Heart right ventricle (tissue), 16 donors: ENCODE measurements at regions not wholly inside any gene's neighbourhood (a gene's known extent, or its start where the extent isn't known, plus 50 kb on each side); places are given as distances from the start of the nearest gene placed in this dataset.

Source experiments
- ATAC-seq, 8 donors: fragments of 200-7000 bp; cut with Tn5 transposase; one replicate each; pipeline ENCODE4 v1.9.1; 2020; ENCODE audit warnings: mild to moderate bottlenecking in 8 of 8, moderate library complexity in 8 of 8, moderate number of reproducible peaks in 1 of 8
- DNase-seq, 2 donors: peaks; one replicate each; pipeline ENCODE4 v3.0.0-alpha.2; 2020
- H3K27ac ChIP-seq, 10 donors: fragments of 200-600 bp; sonication (generic) in 2 of 10; one replicate each; pipeline versions ENCODE4 v1.5.0 to v1.8.0; 2020 to 2022; ENCODE audit warnings: mild to moderate bottlenecking in 3 of 10
- H3K27me3 ChIP-seq, 7 donors: fragments of 200-600 bp; one replicate each; pipeline ENCODE4 v1.8.0; 2021 to 2022; ENCODE audit warnings: mild to moderate bottlenecking in 2 of 7
- H3K36me3 ChIP-seq, 9 donors: fragments of 200-600 bp; sonication (generic) in 1 of 9; one replicate each; pipeline versions ENCODE4 v1.5.0 to v1.8.0; 2020 to 2022; ENCODE audit warnings: mild to moderate bottlenecking in 2 of 9
- H3K4me1 ChIP-seq, 9 donors: fragments of 200-600 bp; sonication (generic) in 1 of 9; one replicate each; pipeline versions ENCODE4 v1.5.0 to v1.8.0; 2020 to 2022; ENCODE audit warnings: mild to moderate bottlenecking in 4 of 9
- H3K4me3 ChIP-seq, 10 donors: fragments of 200-600 bp; sonication (generic) in 2 of 10; one replicate each; pipeline versions ENCODE4 v1.5.0 to v1.8.0; 2020 to 2022; ENCODE audit warnings: mild to moderate bottlenecking in 7 of 10, moderate library complexity in 2 of 10
- H3K9me3 ChIP-seq, 11 donors: fragments of 200-600 bp in 10 of 11; sonication (generic) in 2 of 11; one replicate each; pipeline versions ENCODE4 v1.5.0 to v1.8.0; 2013 to 2022; ENCODE audit warnings: mild to moderate bottlenecking in 2 of 11, control low read depth in 1 of 11, moderate library complexity in 1 of 11
- WGBS, 2 donors: extraction: QIAGEN DNeasy Blood & Tissue Kit; methylation state at CpG; one replicate each; pipeline ENCODE4 v1.1.7; 2013; ENCODE audit warnings: inconsistent platforms in 1 of 2; 5-methylcytosine and 5-hydroxymethylcytosine counted together
- intact Hi-C, 10 donors: fragments of 100-400 bp; cut with DNase I; formaldehyde crosslinking; loops; one replicate each; pipeline versions ENCODE4 v1.11.1 to v1.14.2; 2022
- TF ChIP-seq, protein P1 (sequence below), 9 donors: fragments of 200-600 bp; sonication (generic) in 2 of 9; IDR thresholded peaks; one replicate each; pipeline versions ENCODE4 v1.5.0 to v1.8.0; 2021 to 2022; ENCODE audit warnings: antibody characterized with exemption in 9 of 9, mild to moderate bottlenecking in 5 of 9, moderate library complexity in 1 of 9
- donor health status: Arrhythmogenic right ventricular cardiomyopathy.
- donor health status: ischemic (EF 13 %, LVEDD 7.1; RV severe dilation, severe dysfunction).
- donor health status: healthy with polysubstance abuse.
- donor health status: DM: no; HTN: yes; CAD: no.
- donor health status: DM: no; HTN: no; CAD: no.
- donor health status: ischemic (EF 25% LVEDD 6.9; RV normal size, moderate dysfunction).
- donor health status: ischemic (EF 25% LVEDD 5.7; RV mildly dilated, moderate dysfunction).
- donor health status: healthy.
- donor health status: DM: yes; HTN: yes; CAD: no.
- donor health status: Ischemic cardiomyopathy.
- donor health status: ischemic (EF 35%, LVEDD 5.7; RV mildly dilated, moderate dysfunction).
- donor health status: nonischemic (EF 11% LVEDD 7.7; RV severe dilation, severe dysfunction).
- donor health status: DM: yes; HTN: yes; CAD: no.
- donor health status: PGD.
- donor health status: ischemic (EF 29% LVEDD 5.4; RV normal size, mild dysfunction).
- donor health status: nonischemic (EF 23%, LVEDD 6.1; RV moderate dilation, normal function).

GRCh38 chr2:144137705-144138428 lies 382.1 kb downstream of the ZEB2 start:
- ATAC-seq: peak in 3 of 8 donors; percentile 28 to 63 (median 52)
- Histone ChIP-seq H3K36me3 (peaks cover 0 to 16% (median 0%) of the 10 kb centered on the region in 9 donors), H3K4me3 (no peak overlapping the region), H3K4me1 (peaks cover 0 to 31% (median 0%) of the 10 kb centered on the region in 9 donors), H3K9me3 (no peaks in the 10 kb centered on the region), H3K27ac (peak overlapping the region in 1 of 10 donors; percentile 54), H3K27me3 (no peaks in the 10 kb centered on the region)
- intact Hi-C loops: no loop called here
- TF ChIP-seq, protein P1, sequence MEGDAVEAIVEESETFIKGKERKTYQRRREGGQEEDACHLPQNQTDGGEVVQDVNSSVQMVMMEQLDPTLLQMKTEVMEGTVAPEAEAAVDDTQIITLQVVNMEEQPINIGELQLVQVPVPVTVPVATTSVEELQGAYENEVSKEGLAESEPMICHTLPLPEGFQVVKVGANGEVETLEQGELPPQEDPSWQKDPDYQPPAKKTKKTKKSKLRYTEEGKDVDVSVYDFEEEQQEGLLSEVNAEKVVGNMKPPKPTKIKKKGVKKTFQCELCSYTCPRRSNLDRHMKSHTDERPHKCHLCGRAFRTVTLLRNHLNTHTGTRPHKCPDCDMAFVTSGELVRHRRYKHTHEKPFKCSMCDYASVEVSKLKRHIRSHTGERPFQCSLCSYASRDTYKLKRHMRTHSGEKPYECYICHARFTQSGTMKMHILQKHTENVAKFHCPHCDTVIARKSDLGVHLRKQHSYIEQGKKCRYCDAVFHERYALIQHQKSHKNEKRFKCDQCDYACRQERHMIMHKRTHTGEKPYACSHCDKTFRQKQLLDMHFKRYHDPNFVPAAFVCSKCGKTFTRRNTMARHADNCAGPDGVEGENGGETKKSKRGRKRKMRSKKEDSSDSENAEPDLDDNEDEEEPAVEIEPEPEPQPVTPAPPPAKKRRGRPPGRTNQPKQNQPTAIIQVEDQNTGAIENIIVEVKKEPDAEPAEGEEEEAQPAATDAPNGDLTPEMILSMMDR (IDR thresholded peaks at IDR 0.05): no peak
- DNase-seq: no peak
- 91 to 95% methylated on average over 5 of the region's 5 CpGs for WGBS, 2 donors

GRCh38 chr2:144137272-144137671 lies 382.6 kb downstream of the ZEB2 start:
- peak overlapping the region in 1 of 10 donors; percentile 54 for H3K27ac ChIP-seq
- H3K36me3 ChIP-seq: peaks cover 0 to 16% (median 0%) of the 10 kb centered on the region in 9 donors
- WGBS, 2 donors: 97 to 98% methylated on average over 1 of the region's 1 CpG
- H3K9me3 ChIP-seq: no peaks in the 10 kb centered on the region
- H3K27me3 ChIP-seq: no peaks in the 10 kb centered on the region
- intact Hi-C loops: no loop called here
- ATAC-seq (no peak), DNase-seq (no peak)
- TF ChIP-seq, protein P1 (IDR thresholded peaks at IDR 0.05): no peak
- H3K4me3 ChIP-seq: no peak overlapping the region
- peaks cover 0 to 31% (median 0%) of the 10 kb centered on the region in 9 donors for H3K4me1 ChIP-seq

DNA sequence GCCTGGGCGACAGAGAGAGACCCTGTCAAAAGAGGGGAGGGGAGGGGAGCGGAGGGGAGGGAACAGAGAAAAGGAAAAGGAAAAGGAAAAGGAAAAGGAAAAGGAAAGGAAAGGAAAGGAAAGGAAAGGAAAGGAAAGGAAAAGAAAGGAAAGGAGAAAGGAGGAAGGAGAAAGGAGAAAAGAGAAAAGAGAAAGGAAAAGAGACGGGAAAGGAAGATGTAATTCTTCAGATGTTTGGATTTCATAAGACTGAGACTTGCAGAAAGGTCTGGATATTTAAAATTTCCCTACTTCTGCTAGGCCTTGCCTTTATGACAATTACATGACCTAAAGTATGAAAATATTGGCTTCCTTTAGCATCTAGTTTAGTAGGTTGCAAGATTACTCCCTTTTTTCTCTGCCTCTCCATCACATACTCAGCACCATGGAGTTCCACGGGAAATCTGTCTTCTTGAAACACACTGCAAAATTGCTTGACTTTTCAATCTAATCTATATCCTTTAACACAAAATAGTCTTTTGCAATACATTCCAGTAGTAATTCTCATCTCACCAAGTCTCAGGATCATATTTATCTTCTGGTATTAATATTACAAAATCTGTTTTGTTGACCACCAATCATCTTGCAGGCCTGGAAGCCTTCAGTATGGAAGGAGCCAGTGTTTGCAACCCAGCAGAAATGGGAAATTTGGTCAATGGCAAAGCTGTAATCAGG lies 383.5 kb downstream of the ZEB2 start:
- Histone ChIP-seq H3K9me3 (no peaks in the 10 kb centered on the region), H3K4me1 (peaks cover 0 to 31% (median 0%) of the 10 kb centered on the region in 9 donors), H3K4me3 (no peak overlapping the region), H3K27ac (no peak overlapping the region), H3K36me3 (peaks cover 0 to 16% (median 0%) of the 10 kb centered on the region in 9 donors), H3K27me3 (no peaks in the 10 kb centered on the region)
- ATAC-seq: no peak
- WGBS, 2 donors: 96 to 98% methylated on average over 4 of the region's 4 CpGs
- intact Hi-C loops: no loop called here
- TF ChIP-seq, protein P1 (IDR thresholded peaks at IDR 0.05): no peak
- no peak for DNase-seq

GRCh38 chr2:144133936-144134665 lies 385.8 kb downstream of the ZEB2 start:
- ATAC-seq (no peak), DNase-seq (no peak)
- Histone ChIP-seq H3K27me3 (no peaks in the 10 kb centered on the region), H3K9me3 (no peaks in the 10 kb centered on the region), H3K4me1 (peaks cover 0 to 19% (median 0%) of the 10 kb centered on the region in 9 donors), H3K36me3 (peaks cover 0 to 16% (median 0%) of the 10 kb centered on the region in 9 donors), H3K4me3 (no peak overlapping the region), H3K27ac (no peak overlapping the region)
- TF ChIP-seq, protein P1 (IDR thresholded peaks at IDR 0.05): no peak
- 59 to 71% methylated on average over 7 of the region's 7 CpGs for WGBS, 2 donors
- intact Hi-C loops: no loop called here
